Inflammatory macrophage (primary cell): ENCODE measurements at regions not wholly inside any gene's neighbourhood (a gene's known extent, or its start where the extent isn't known, plus 50 kb on each side); places are given as distances from the start of the nearest gene placed in this dataset.
"Not testable (repeated sequence)": the region's sequence is repeated elsewhere in the genome, so short reads cannot be mapped to it uniquely, and the experiment has no call there.

Experiments used
- DNase-seq, 2 donors: peaks; one replicate each; pipeline ENCODE4 v3.0.0-alpha.2; 2020 to 2022

DNA sequence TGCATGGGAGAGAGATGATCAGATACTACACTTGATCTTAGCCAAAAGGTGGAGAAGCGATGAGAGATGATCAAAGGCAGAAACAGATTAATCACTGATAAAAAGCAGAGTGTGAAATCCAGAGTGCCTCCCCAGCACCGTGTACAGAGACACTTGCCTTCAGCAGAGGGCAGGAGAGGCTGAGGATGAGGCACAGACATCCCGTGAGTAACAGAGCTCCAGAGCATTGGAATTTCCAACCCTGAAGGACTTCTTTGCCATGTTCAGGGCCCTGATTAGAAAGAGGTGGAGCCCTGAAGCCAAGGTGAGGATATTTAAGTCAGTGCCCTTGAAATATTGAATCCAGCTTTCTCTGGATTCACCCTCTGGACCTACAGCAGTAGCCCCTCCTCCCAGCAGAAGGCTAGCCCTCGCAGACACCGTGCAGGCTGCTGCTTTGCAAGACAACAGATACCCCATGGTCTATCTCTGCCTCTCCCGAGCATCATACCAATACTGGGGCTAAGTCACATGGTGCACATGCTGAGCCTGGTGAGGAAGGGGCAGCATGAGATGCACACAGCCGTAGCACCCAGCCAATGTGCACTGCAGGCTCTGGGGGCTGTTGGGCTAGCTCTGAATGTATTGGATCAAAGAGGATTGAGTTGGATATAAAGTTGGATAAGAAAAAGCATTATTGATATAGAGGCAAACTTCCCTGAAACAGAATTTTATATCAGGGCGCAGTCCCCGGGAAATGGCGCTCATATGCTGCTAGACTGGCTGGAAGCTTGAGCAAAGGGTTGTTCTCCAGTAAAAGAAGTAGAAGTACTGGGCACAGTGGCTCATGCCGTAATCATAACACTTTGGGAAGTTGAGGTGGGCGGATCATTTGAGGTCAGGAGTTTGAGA lies 200.3 kb upstream of the B3GAT1 start:
- DNase-seq: no peak

DNA sequence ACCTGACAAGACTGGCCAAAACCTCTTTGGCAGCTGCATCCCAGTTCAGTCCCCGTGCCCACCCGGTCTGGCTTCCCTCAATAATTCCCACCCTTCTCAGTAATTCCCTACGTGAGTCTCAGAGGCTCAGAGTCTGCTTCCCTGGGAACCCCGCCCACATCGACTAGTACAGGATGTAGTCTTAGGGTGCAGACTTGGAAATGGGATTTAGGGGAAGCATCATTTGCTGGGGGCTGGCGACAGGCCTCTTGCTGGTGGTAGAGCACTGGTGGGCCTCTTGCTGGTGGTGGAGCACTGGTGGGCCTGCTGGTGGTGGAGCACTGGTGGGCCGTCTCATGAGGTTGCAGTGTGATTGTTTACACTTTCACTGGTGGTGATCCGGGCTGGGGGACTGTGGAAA lies 199.5 kb upstream of the B3GAT1 start:
- no peak for DNase-seq

- no peak for DNase-seq
These were observed 198.3 kb upstream of the B3GAT1 start for GRCh38 chr11:134610116-134610910.

- no peak for DNase-seq
These were observed 197.5 kb upstream of the B3GAT1 start for GRCh38 chr11:134609361-134610115.

DNA sequence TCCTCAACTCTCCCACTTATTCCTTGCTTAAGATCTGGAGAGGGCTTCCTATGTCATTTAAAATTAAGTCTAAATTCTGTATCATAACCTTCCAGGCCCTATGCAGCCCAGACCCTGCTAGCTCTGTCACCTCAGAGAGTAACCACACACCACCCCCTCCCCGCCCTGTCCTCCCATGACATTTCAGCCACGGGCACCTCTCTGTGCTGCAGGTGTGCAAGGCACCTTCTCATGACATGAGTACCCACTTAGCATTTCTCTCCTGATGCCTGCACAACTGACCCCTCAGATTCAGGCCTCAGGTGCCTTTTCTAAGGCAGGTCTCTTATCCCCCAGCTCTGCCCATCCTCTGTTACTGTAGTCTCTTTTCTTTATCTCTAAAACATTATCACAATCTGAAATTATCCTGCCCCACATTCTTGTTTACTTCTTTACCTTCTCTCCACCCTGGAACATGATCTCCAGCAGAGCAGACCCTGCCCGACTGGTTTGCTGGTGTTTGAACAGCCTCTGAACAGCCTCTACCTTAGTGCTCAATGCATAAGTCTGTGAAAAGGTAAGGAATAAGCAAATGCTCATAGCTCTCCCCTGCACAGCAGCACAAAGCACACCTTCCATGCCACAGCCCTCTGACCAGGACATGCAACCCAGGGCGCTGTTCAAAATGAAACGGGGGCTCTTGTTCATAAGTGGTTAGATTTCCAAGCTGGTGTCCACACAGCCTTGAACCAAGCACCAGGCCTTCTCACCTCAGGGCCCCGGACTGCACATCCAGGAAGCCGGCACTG lies 196.1 kb upstream of the B3GAT1 start:
- DNase-seq: no peak

DNA sequence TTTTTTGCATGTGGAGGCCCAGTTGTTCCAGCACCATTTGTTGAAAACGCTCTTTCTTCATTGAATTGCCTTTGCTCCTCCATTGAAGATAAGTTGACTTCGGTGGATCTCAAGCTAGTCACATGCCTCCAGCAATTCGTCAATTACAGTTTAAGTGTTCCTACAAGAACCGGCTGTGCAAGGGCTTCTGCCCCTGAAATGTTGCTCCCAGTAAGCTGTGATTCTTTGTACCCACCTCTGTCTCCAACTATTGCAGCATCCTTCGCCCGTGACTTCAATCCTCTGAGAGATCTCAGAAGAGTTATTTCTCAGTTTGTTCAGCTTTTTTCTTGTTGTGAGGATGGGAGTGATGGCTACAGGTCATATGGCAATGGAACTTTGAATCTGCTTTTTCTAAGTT lies 194.2 kb upstream of the B3GAT1 start:
- DNase-seq: no peak

- no peak for DNase-seq
These were observed 192.8 kb upstream of the B3GAT1 start for GRCh38 chr11:134604886-134605285.

DNA sequence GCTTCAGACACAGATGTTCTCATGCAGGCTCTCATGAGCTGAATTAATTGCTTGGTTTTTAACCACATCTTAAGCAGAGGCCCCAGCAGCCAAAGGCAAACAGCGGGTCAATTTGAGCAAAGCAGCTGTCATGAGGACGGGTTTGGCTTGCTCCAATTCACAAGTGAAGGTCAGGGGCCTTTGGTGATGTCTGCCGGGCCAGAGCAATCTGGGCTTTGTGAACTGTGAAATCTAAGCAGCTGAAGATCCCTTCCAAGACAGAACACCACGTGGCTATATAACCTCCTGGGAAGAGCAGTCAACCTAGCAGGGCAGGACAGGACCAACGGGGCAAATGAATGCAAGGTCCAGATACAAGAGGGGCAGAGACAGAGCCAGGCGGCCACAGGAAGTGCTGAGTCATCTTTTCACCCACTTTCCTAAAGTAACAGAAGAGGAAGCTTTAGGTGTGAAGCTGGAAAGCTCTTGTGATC lies 187.3 kb upstream of the B3GAT1 start:
- no peak for DNase-seq

- DNase-seq: no peak
These were observed 186.3 kb upstream of the B3GAT1 start for GRCh38 chr11:134598368-134598767.

DNA sequence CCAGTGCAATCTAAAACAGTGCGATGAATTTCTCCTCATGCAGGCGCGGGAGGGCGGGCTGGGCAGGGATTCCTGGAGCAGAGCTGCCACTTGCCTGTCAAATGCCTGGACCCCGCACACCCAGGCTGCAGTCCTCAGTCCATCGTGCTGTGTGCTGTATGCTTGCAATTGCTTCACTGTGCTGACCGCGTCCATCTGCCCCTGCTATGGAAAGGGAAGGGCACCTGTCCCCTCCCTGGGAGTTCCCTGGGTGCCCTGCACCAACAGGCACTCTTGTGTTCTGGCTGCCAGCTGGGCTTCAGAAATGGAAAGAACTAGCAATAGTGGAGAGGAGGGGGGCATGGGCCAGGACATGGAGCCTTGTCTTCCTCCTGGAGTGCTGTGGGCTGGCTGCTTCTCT lies 185.4 kb upstream of the B3GAT1 start:
- DNase-seq: no peak

GRCh38 chr11:134596404-134596803 lies 184.4 kb upstream of the B3GAT1 start:
- no peak for DNase-seq

- peak; percentile 35 to 41 for DNase-seq
These were observed 180.4 kb upstream of the B3GAT1 start for GRCh38 chr11:134592391-134592990.

- no peak for DNase-seq
These were observed 179.3 kb upstream of the B3GAT1 start for GRCh38 chr11:134591338-134591737.

DNA sequence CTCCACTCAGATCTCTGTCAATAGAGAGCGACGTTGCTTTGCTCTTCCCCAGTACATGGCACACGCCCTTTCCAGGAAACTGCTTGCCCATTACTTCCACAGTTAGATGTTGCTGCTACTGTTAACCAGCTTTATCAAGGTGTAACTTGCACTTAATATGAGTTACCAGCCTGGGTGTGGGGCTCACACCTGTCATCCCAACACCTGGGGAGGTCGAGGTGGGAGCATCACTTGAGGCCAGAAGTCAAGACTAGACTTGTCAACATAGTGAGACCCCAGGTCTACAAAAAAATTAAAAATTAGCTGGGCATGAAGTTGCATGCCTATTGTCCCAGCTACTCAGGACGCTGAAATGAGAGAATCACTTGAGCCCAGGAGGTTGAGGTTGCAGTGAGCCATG lies 177.1 kb upstream of the B3GAT1 start:
- no peak for DNase-seq

DNA sequence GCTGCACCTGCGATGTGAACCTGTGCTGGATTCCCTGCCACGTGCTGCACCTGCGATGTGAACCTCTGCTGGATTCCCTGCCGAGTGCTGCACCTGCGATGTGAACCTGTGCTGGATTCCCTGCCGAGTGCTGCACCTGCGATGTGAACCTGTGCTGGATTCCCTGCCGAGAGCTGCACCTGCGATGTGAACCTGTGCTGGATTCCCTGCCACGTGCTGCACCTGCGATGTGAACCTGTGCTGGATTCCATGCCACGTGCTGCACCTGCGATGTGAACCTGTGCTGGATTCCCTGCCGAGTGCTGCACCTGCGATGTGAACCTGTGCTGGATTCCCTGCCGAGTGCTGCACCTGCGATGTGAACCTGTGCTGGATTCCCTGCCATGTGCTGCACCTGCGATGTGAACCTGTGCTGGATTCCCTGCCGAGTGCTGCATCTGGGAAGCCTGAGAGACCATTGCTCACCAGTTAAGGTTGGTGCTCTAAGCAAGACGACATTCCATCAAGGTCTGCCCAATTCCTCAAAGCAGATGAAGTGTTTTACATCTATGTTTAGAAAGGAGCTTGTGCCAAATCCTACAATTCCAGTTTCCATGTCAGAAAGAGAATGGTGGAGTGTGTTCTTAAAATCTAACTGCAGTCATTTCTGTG lies 176.5 kb upstream of the B3GAT1 start:
- not testable (repeated sequence) for DNase-seq

DNA sequence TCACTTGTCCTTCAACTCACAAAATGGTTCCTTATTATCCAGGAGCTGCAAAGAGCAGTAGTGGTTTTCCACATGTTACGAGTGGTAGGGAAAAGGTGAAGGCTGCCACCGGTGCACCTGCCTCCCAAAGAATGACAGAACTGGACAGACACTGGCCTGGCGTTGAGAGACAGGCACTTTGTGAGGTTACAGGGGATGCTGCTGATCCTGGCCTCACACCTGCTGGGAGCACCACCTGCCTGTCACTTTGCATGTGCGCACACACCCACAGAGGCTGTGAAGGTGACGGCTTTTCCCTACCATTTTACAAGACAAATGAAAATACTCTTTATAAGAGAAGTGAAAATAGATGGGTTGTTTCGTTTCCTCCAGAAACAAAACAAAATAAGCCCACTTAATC lies 175.3 kb upstream of the B3GAT1 start:
- no peak for DNase-seq

GRCh38 chr11:134586726-134587125 lies 174.7 kb upstream of the B3GAT1 start:
- no peak for DNase-seq

GRCh38 chr11:134585666-134586610 lies 173.9 kb upstream of the B3GAT1 start:
- no peak for DNase-seq

DNA sequence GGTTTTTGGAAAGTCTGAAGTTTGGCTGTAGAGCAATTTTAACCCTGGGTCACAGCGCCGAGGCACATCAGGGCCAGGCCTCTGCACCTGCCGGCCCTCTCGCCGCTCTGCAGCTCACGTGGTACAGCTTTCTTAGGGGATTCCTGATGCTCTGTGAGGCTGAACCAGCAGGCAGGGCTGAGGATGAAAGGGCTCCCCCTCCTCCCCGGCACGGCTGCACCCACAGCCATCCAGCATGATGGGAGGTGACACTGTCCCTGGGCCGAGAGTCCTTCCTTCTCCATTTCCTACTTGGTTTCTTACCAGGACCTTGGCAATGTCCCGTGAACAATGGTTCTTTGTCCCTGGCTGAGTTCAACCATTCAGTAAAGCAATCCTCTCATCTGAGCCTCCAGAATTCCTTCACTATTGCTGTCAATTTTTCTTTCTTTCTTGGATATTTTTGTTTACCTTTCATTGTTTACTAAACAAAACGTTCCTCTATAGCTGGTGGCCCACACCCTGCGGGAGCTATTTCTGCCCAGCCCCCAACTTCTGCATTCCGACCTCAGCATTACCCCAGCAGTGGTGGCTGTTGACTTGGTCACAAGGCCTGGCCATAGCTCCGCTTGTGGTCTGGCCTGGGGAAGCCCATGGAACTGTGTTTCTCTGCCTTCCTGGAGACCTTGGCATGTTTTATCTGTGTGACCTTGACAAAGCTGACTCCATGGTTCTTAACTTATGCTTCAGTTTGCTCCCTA lies 172.8 kb upstream of the B3GAT1 start:
- peak; percentile 73 to 76 for DNase-seq
